NCI-H1105 (cell line): ENCODE measurements at regions not wholly inside any gene's neighbourhood (a gene's known extent, or its start where the extent isn't known, plus 50 kb on each side); places are given as distances from the start of the nearest gene placed in this dataset.
A peak's percentile ranks its signal among the peaks of the same experiment; 100 is the strongest.

Source experiments
- DNase-seq: peaks from one replicate; lab custom pipeline; 2025; lab: John Stamatoyannopoulos, UW

GRCh38 chr12:68450947-68451260 is 118.7 kb upstream of the MDM1 start:
- no peak for DNase-seq

- peak; percentile 50 for DNase-seq
These were observed 119.3 kb upstream of the MDM1 start for GRCh38 chr12:68451261-68452077.

- DNase-seq, result no peak
These were observed 120.0 kb upstream of the MDM1 start for GRCh38 chr12:68452078-68452715.

GRCh38 chr12:68453278-68453677 is 121.1 kb upstream of the MDM1 start:
- no peak for DNase-seq

- no peak for DNase-seq
These were observed 121.7 kb upstream of the MDM1 start for GRCh38 chr12:68453876-68454275.

- no peak for DNase-seq
These were observed 122.7 kb upstream of the MDM1 start for GRCh38 chr12:68454892-68455291.

- no peak for DNase-seq
These were observed 123.7 kb upstream of the MDM1 start for GRCh38 chr12:68455691-68456345.

- no peak for DNase-seq
These were observed 126.7 kb upstream of the MDM1 start for GRCh38 chr12:68458866-68459265.

- no peak for DNase-seq
These were observed 128.1 kb upstream of the MDM1 start for GRCh38 chr12:68460236-68460635.

- no peak for DNase-seq
These were observed 129.5 kb upstream of the MDM1 start for GRCh38 chr12:68461645-68462044.

GRCh38 chr12:68462803-68463202 is 130.6 kb upstream of the MDM1 start:
- DNase-seq, result no peak

GRCh38 chr12:68465227-68465626 is 133.1 kb upstream of the MDM1 start:
- DNase-seq, result no peak

GRCh38 chr12:68467514-68467913 is 135.4 kb upstream of the MDM1 start:
- DNase-seq, result no peak

GRCh38 chr12:68468036-68468435 is 135.9 kb upstream of the MDM1 start:
- DNase-seq, result no peak

- no peak for DNase-seq
These were observed 137.0 kb upstream of the MDM1 start for GRCh38 chr12:68469113-68469512.

GRCh38 chr12:68470664-68471328 is 138.6 kb upstream of the MDM1 start:
- DNase-seq, result no peak

GRCh38 chr12:68474467-68475204 is 136.1 kb upstream of the RAP1B start:
- no peak for DNase-seq

GRCh38 chr12:68476794-68477193 is 133.9 kb upstream of the RAP1B start:
- DNase-seq, result no peak

- DNase-seq, result no peak
These were observed 133.4 kb upstream of the RAP1B start for GRCh38 chr12:68477261-68477772.

- no peak for DNase-seq
These were observed 132.8 kb upstream of the RAP1B start for GRCh38 chr12:68477906-68478305.

- DNase-seq, result no peak
These were observed 132.0 kb upstream of the RAP1B start for GRCh38 chr12:68478516-68479260.
